ENCODE measurements at regions not wholly inside any gene's neighbourhood (a gene's known extent, or its start where the extent isn't known, plus 50 kb on each side); places are given as distances from the start of the nearest gene placed in this dataset.

- Histone ChIP-seq H3K36me3 (ENCODE audit: control insufficient read depth, insufficient read depth, low read length) (no peaks in the 10 kb centered on the region), H3K9me3 (ENCODE audit: control insufficient read depth, low read length) (no peaks in the 10 kb centered on the region), H3K4me2 (ENCODE audit: low read length) (no peak overlapping the region), H3K79me2 (no peaks in the 10 kb centered on the region), H2AFZ (no peak overlapping the region), H3K4me1 (no peaks in the 10 kb centered on the region), H3K4me3 (ENCODE audit: low read depth, low read length) (no peak overlapping the region), H3K27me3 (ENCODE audit: control insufficient read depth, insufficient read depth, low read length) (no peaks in the 10 kb centered on the region), H3K27ac (no peak overlapping the region), H3K9ac (no peak overlapping the region)
- TF ChIP-seq, protein P1, sequence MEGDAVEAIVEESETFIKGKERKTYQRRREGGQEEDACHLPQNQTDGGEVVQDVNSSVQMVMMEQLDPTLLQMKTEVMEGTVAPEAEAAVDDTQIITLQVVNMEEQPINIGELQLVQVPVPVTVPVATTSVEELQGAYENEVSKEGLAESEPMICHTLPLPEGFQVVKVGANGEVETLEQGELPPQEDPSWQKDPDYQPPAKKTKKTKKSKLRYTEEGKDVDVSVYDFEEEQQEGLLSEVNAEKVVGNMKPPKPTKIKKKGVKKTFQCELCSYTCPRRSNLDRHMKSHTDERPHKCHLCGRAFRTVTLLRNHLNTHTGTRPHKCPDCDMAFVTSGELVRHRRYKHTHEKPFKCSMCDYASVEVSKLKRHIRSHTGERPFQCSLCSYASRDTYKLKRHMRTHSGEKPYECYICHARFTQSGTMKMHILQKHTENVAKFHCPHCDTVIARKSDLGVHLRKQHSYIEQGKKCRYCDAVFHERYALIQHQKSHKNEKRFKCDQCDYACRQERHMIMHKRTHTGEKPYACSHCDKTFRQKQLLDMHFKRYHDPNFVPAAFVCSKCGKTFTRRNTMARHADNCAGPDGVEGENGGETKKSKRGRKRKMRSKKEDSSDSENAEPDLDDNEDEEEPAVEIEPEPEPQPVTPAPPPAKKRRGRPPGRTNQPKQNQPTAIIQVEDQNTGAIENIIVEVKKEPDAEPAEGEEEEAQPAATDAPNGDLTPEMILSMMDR (IDR thresholded peaks at IDR 0.05): no peak
Measured at GRCh38 chr2:21792571-21792970, 668.8 kb downstream of the TDRD15 start.

DNA sequence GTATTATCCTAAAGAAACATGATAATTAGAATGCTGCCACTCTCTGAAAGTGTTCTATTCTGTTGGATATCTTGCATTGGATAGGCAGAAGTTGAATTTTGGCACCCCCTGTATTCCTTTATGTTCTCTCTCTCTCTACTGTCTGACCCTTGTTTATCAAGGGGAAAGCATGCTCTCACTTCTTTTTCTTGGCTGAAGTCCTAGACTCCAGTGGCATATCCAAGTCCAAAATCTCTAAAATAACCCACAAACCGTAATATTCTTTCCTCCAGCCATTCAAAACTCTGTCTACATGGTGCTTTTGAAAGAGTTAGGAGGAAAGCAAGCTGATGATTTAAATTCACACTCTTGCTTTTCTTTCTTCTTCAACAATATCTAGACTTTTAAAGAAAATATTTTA, 669.7 kb downstream of the TDRD15 start:
- no peaks in the 10 kb centered on the region for H3K9me3 ChIP-seq (ENCODE audit: control insufficient read depth, low read length)
- no peaks in the 10 kb centered on the region for H3K4me1 ChIP-seq
- H3K4me3 ChIP-seq (ENCODE audit: low read depth, low read length): no peak overlapping the region
- TF ChIP-seq, protein P1 (IDR thresholded peaks at IDR 0.05): no peak
- no peak overlapping the region for H3K27ac ChIP-seq
- no peak overlapping the region for H3K4me2 ChIP-seq (ENCODE audit: low read length)
- H3K36me3 ChIP-seq (ENCODE audit: control insufficient read depth, insufficient read depth, low read length): no peaks in the 10 kb centered on the region
- H3K27me3 ChIP-seq (ENCODE audit: control insufficient read depth, insufficient read depth, low read length): no peaks in the 10 kb centered on the region
- no peak overlapping the region for H2AFZ ChIP-seq
- no peak overlapping the region for H3K9ac ChIP-seq
- no peaks in the 10 kb centered on the region for H3K79me2 ChIP-seq

DNA sequence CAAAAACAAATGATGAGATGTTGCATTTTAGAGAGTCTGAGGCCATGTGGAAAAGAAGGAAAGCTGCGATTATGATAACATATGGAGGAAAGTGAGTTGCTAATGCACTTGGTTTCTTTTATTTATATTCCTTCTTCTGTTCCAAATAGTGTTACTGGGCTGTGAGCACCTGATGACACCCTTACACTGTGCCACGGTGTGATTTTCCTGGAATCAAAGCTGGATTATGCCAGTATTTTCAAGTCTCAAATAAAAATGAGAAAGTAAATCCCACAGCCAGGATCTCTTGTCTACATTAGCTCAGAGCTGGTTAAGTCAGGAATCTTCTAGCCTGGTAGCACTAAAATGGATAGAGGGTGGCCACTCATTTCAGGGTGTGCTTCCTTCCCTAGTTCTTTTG, 670.8 kb downstream of the TDRD15 start:
- TF ChIP-seq, protein P1 (IDR thresholded peaks at IDR 0.05): no peak
- Histone ChIP-seq H3K9ac (no peak overlapping the region), H3K36me3 (ENCODE audit: control insufficient read depth, insufficient read depth, low read length) (no peaks in the 10 kb centered on the region)

GRCh38 chr2:21800356-21800755, 676.6 kb downstream of the TDRD15 start:
- H3K79me2 ChIP-seq: no peaks in the 10 kb centered on the region
- TF ChIP-seq, protein P1 (IDR thresholded peaks at IDR 0.05): no peak
- H3K4me2 ChIP-seq (ENCODE audit: low read length): no peak overlapping the region
- no peak overlapping the region for H3K4me3 ChIP-seq (ENCODE audit: low read depth, low read length)
- no peak overlapping the region for H3K27ac ChIP-seq
- no peaks in the 10 kb centered on the region for H3K9me3 ChIP-seq (ENCODE audit: control insufficient read depth, low read length)
- no peaks in the 10 kb centered on the region for H3K36me3 ChIP-seq (ENCODE audit: control insufficient read depth, insufficient read depth, low read length)
- H3K4me1 ChIP-seq: no peaks in the 10 kb centered on the region
- H3K9ac ChIP-seq: no peak overlapping the region
- no peak overlapping the region for H2AFZ ChIP-seq
- H3K27me3 ChIP-seq (ENCODE audit: control insufficient read depth, insufficient read depth, low read length): no peaks in the 10 kb centered on the region

More for the DNA sequence above, 670.8 kb downstream of the TDRD15 start:
- Histone ChIP-seq H3K4me1 (no peaks in the 10 kb centered on the region), H3K27me3 (ENCODE audit: control insufficient read depth, insufficient read depth, low read length) (no peaks in the 10 kb centered on the region), H3K4me3 (ENCODE audit: low read depth, low read length) (no peak overlapping the region), H3K4me2 (ENCODE audit: low read length) (no peak overlapping the region), H3K79me2 (no peaks in the 10 kb centered on the region), H3K27ac (no peak overlapping the region), H2AFZ (no peak overlapping the region), H3K9me3 (ENCODE audit: control insufficient read depth, low read length) (no peaks in the 10 kb centered on the region)

- Histone ChIP-seq H3K36me3 (ENCODE audit: control insufficient read depth, insufficient read depth, low read length) (no peaks in the 10 kb centered on the region), H3K9ac (no peak overlapping the region), H3K4me3 (ENCODE audit: low read depth, low read length) (no peak overlapping the region), H3K4me2 (ENCODE audit: low read length) (no peak overlapping the region), H3K27ac (no peak overlapping the region), H2AFZ (no peak overlapping the region), H3K9me3 (ENCODE audit: control insufficient read depth, low read length) (no peaks in the 10 kb centered on the region), H3K27me3 (ENCODE audit: control insufficient read depth, insufficient read depth, low read length) (no peaks in the 10 kb centered on the region), H3K79me2 (no peaks in the 10 kb centered on the region), H3K4me1 (no peaks in the 10 kb centered on the region)
- TF ChIP-seq, protein P1 (IDR thresholded peaks at IDR 0.05): no peak
Measured at GRCh38 chr2:21803550-21803949, 679.8 kb downstream of the TDRD15 start.

Measured in parathyroid adenoma (tissue), 2 donors.